ENCODE measurements at regions not wholly inside any gene's neighbourhood (a gene's known extent, or its start where the extent isn't known, plus 50 kb on each side); places are given as distances from the start of the nearest gene placed in this dataset.
A peak's percentile ranks its signal among the peaks of the same experiment; 100 is the strongest.

- Histone ChIP-seq H3K4me1 (no peaks in the 10 kb centered on the region), H3K27ac (no peak overlapping the region), H3K36me3 (no peaks in the 10 kb centered on the region), H3K9me3 (no peaks in the 10 kb centered on the region), H3K27me3 (no peaks in the 10 kb centered on the region), H3K4me3 (no peak overlapping the region)
- no peak for TF ChIP-seq CTCF (IDR thresholded peaks at IDR 0.05)
- intact Hi-C loops (cut with DNase I) = no loop called here
- DNase-seq = no peak
- ATAC-seq = no peak
Measured at GRCh38 chr2:199018826-199019225, 438.9 kb downstream of the SATB2 start.

- DNase-seq = no peak
- no peak for TF ChIP-seq CTCF (IDR thresholded peaks at IDR 0.05)
- no peaks in the 10 kb centered on the region for H3K9me3 ChIP-seq
- H3K27me3 ChIP-seq = no peaks in the 10 kb centered on the region
- no peaks in the 10 kb centered on the region for H3K4me1 ChIP-seq
- ATAC-seq = no peak
- no peaks in the 10 kb centered on the region for H3K36me3 ChIP-seq
- no peak overlapping the region for H3K27ac ChIP-seq
- intact Hi-C loops (cut with DNase I) = no loop called here
- H3K4me3 ChIP-seq = no peak overlapping the region
Measured at GRCh38 chr2:199015072-199015471, 442.7 kb downstream of the SATB2 start.

GRCh38 chr2:199014226-199014625 is 443.5 kb downstream of the SATB2 start:
- intact Hi-C loops (cut with DNase I) = no loop called here
- no peak for ATAC-seq
- Histone ChIP-seq H3K36me3 (no peaks in the 10 kb centered on the region), H3K4me1 (no peaks in the 10 kb centered on the region), H3K27me3 (no peaks in the 10 kb centered on the region), H3K27ac (no peak overlapping the region), H3K9me3 (no peaks in the 10 kb centered on the region), H3K4me3 (no peak overlapping the region)
- TF ChIP-seq CTCF (IDR thresholded peaks at IDR 0.05) = no peak
- DNase-seq = no peak

- peak; percentile 45 for ATAC-seq
- intact Hi-C loops (cut with DNase I) = no loop called here
- Histone ChIP-seq H3K27ac (no peak overlapping the region), H3K36me3 (no peaks in the 10 kb centered on the region), H3K4me3 (no peak overlapping the region), H3K27me3 (no peaks in the 10 kb centered on the region), H3K9me3 (no peaks in the 10 kb centered on the region), H3K4me1 (no peaks in the 10 kb centered on the region)
- no peak for DNase-seq
- no peak for TF ChIP-seq CTCF (IDR thresholded peaks at IDR 0.05)
Measured at GRCh38 chr2:199011908-199012307, 445.8 kb downstream of the SATB2 start.

GRCh38 chr2:198994678-198995077 is 463.1 kb downstream of the SATB2 start:
- Histone ChIP-seq H3K4me3 (no peak overlapping the region), H3K36me3 (no peaks in the 10 kb centered on the region), H3K9me3 (no peaks in the 10 kb centered on the region), H3K27me3 (no peaks in the 10 kb centered on the region), H3K4me1 (no peaks in the 10 kb centered on the region), H3K27ac (no peak overlapping the region)
- no peak for TF ChIP-seq CTCF (IDR thresholded peaks at IDR 0.05)
- no peak for ATAC-seq
- intact Hi-C loops (cut with DNase I) = no loop called here
- DNase-seq = no peak

- H3K9me3 ChIP-seq = no peaks in the 10 kb centered on the region
Measured at GRCh38 chr2:198991431-198991830, 466.3 kb downstream of the SATB2 start.

More at GRCh38 chr2:198991431-198991830, 466.3 kb downstream of the SATB2 start:
- Histone ChIP-seq H3K36me3 (no peaks in the 10 kb centered on the region), H3K4me3 (no peak overlapping the region), H3K27me3 (no peaks in the 10 kb centered on the region), H3K27ac (no peak overlapping the region), H3K4me1 (no peaks in the 10 kb centered on the region)
- intact Hi-C loops (cut with DNase I) = no loop called here
- ATAC-seq (no peak), DNase-seq (no peak)
- TF ChIP-seq CTCF (IDR thresholded peaks at IDR 0.05) = no peak
